Gastroesophageal sphincter (tissue), 3 donors: ENCODE measurements at regions not wholly inside any gene's neighbourhood (a gene's known extent, or its start where the extent isn't known, plus 50 kb on each side); places are given as distances from the start of the nearest gene placed in this dataset.

Experiments used
- POLR2A ChIP-seq, 2 donors: fragments of 450-650 bp; IDR thresholded peaks; one replicate each; pipeline ENCODE4 v1.6.1; 2017; ENCODE audit warnings: antibody characterized with exemption in 2 of 2, mild to moderate bottlenecking in 2 of 2, moderate library complexity in 1 of 2
- POLR2AphosphoS5 ChIP-seq: sonication (generic); formaldehyde crosslinking; IDR thresholded peaks from one replicate; pipeline ENCODE4 v1.6.1; 2017; ENCODE audit warnings: antibody characterized with exemption
- TF ChIP-seq, protein P1 (sequence below), 4 experiments: fragments of 200-600 bp in 2 of 4; fragments of 450-650 bp in 2 of 4; sonication (generic) in 1 of 4; IDR thresholded peaks; one replicate each; pipeline ENCODE4 v1.5.1; 2017 to 2019; ENCODE audit warnings: antibody characterized with exemption in 4 of 4, mild to moderate bottlenecking in 2 of 4, moderate library complexity in 2 of 4

DNA sequence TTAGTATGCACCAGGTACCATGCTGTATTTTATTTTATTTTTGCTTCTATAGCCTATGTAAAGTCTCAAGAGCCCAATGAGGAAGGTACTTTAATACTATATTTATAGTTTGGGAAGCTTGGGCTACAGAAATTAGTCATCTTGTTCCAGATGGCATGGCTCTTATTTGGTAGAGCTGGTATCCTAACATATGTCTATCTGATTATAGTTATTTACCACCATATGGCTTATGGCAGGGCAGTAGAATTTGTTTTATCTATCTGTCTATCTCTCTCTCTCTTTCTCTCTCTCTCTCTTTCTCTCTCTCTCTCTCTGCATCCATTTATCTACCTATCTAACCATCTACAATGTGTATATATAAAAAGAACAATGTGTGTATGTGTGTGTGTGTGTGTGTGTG, 1293.7 kb upstream of the SLC39A10 start:
- TF ChIP-seq, protein P1, sequence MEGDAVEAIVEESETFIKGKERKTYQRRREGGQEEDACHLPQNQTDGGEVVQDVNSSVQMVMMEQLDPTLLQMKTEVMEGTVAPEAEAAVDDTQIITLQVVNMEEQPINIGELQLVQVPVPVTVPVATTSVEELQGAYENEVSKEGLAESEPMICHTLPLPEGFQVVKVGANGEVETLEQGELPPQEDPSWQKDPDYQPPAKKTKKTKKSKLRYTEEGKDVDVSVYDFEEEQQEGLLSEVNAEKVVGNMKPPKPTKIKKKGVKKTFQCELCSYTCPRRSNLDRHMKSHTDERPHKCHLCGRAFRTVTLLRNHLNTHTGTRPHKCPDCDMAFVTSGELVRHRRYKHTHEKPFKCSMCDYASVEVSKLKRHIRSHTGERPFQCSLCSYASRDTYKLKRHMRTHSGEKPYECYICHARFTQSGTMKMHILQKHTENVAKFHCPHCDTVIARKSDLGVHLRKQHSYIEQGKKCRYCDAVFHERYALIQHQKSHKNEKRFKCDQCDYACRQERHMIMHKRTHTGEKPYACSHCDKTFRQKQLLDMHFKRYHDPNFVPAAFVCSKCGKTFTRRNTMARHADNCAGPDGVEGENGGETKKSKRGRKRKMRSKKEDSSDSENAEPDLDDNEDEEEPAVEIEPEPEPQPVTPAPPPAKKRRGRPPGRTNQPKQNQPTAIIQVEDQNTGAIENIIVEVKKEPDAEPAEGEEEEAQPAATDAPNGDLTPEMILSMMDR (IDR thresholded peaks at IDR 0.05): no peak
- TF ChIP-seq POLR2A (IDR thresholded peaks at IDR 0.05) (no peak), POLR2AphosphoS5 (no peak)
